ENCODE measurements at regions not wholly inside any gene's neighbourhood (a gene's known extent, or its start where the extent isn't known, plus 50 kb on each side); places are given as distances from the start of the nearest gene placed in this dataset.

DNA sequence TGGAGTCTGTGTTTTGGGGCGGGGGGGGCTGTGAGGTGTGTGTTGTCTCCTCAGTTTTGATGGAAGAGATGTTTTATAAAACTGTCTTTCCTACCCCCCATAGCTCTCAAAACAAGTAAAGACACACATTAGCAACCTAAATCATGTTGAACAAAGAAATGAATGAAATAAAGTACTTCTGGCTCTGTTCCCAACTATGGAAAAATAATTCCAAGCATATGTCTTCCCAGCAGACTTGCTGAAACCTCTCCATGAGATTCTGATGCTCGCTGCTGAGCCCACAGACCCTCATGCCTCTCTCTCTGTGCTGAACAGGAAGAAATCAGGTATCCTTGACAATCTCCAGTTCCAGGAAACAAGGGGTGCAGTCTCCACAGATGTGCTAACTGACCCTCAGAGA, 226.7 kb upstream of the KLHL29 start:
- in situ Hi-C loops (cut with HindIII; ENCODE audit: extremely low pct_ligation_motif_present, low pct_unique_long_range_greater_than_20kb), result no loop called here
- CTCF ChIA-PET (ENCODE audit: low intra/inter-chr PET ratio, low total read pairs), result no interaction called here
- H3K79me2 ChIP-seq (ENCODE audit: insufficient read depth, low read length), result no peaks in the 10 kb centered on the region

DNA sequence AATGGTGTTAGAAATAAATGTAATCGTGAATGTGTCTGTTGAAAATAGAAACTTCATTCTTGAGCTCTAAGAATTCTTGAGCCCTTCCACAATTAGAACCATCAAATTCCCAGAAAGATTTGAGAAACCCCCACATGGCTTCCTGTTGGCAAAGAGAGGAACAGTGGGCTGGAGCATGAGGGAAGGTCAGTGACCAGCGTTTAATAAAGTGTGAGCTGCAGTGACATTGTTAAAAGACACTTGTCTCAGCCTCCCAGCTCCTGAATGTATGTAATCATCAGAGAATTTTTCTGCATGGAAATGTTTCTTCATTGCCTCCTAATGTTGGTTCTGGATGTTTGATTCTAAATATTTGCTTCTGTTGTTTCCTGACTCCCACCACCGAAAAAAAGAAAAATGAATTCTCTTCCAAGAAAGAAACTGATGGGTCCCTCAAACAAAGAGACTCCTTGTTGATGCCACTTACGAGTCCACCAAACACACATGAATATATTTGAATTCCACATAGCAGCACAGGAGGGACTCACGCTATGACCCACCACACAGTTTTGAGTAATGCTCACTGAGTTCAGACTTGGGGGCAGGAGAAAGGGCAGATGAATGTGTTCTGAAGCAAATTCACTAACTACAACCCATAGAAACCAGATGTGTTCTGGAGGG, 225.1 kb upstream of the KLHL29 start:
- Histone ChIP-seq H3K9me3 (ENCODE audit: low read length) (no peaks in the 10 kb centered on the region), H3K4me1 (ENCODE audit: insufficient read depth, low read length) (no peaks in the 10 kb centered on the region), H3K79me2 (ENCODE audit: insufficient read depth, low read length) (no peaks in the 10 kb centered on the region), H4K20me1 (ENCODE audit: insufficient read depth, low read length) (no peaks in the 10 kb centered on the region), H3K4me2 (ENCODE audit: low read depth, low read length) (no peak overlapping the region), H3K27ac (ENCODE audit: extremely low read length, insufficient read depth, low read length) (no peak overlapping the region), H3K27me3 (ENCODE audit: control insufficient read depth in 1 of 2, insufficient read depth in 2 of 2, low read length in 2 of 2) (no peaks in the 10 kb centered on the region), H3K4me3 (replicated peaks in 1 of 3; ENCODE audit: insufficient read depth in 1 of 3, low read depth in 2 of 3, low read length in 3 of 3) (no peak overlapping the region), H3K36me3 (replicated peaks in 1 of 2; ENCODE audit: control insufficient read depth in 1 of 2, insufficient read depth in 2 of 2, low read length in 2 of 2) (no peaks in the 10 kb centered on the region), H2AFZ (ENCODE audit: low read length) (no peak overlapping the region), H3K9ac (ENCODE audit: insufficient read depth, low read depth, low read length) (no peak overlapping the region)
- no peak for FAIRE-seq
- ChIA-PET POLR2A (no interaction called here), CTCF (ENCODE audit: low intra/inter-chr PET ratio, low total read pairs) (no interaction called here)
- ATAC-seq, result no peak
- TF ChIP-seq ZMYM4 (CRISPR knock-in tag; IDR thresholded peaks at IDR 0.05) (no peak), FOSL1 (CRISPR knock-in tag; IDR thresholded peaks at IDR 0.05; ENCODE audit: borderline replicate concordance) (no peak), ARNT (IDR thresholded peaks at IDR 0.05) (no peak)
- BruUV-seq (replicated peaks), result no TSS peak
- in situ Hi-C loops (cut with HindIII; ENCODE audit: extremely low pct_ligation_motif_present, low pct_unique_long_range_greater_than_20kb) (no loop called here), intact Hi-C loops (cut with micrococcal nuclease; ENCODE audit: unreplicated experiment) (no loop called here)
- no peak for DNase-seq (ENCODE audit: low spot score)
- WGBS (ENCODE audit: low lambda C conversion rate), result 9% methylated on average over 5 of the region's 5 CpGs

More for the DNA sequence above, 226.7 kb upstream of the KLHL29 start:
- FAIRE-seq, result no peak
- H3K4me2 ChIP-seq (ENCODE audit: low read depth, low read length), result no peak overlapping the region
- intact Hi-C loops (cut with micrococcal nuclease; ENCODE audit: unreplicated experiment), result no loop called here
- no peak overlapping the region for H3K4me3 ChIP-seq (replicated peaks in 1 of 3; ENCODE audit: insufficient read depth in 1 of 3, low read depth in 2 of 3, low read length in 3 of 3)
- H2AFZ ChIP-seq (ENCODE audit: low read length), result no peak overlapping the region
- TF ChIP-seq GATAD1 (CRISPR knock-in tag; IDR thresholded peaks at IDR 0.05) (no peak), PLRG1 (conservative IDR thresholded peaks at IDR 0.05) (no peak), ZNF788 (CRISPR knock-in tag; IDR thresholded peaks at IDR 0.05; ENCODE audit: borderline replicate concordance) (no peak), MTERF4 (CRISPR knock-in tag; IDR thresholded peaks at IDR 0.05) (no peak), YEATS4 (CRISPR knock-in tag; IDR thresholded peaks at IDR 0.05; ENCODE audit: borderline replicate concordance) (no peak), FOXA1 (IDR thresholded peaks at IDR 0.05) (no peak), FOXA1 (CRISPR knock-in tag; IDR thresholded peaks at IDR 0.05) (no peak)
- 3% methylated on average over 2 of the region's 2 CpGs for WGBS (ENCODE audit: low lambda C conversion rate)
- H3K9ac ChIP-seq (ENCODE audit: insufficient read depth, low read depth, low read length), result no peak overlapping the region
- no peak overlapping the region for H3K27ac ChIP-seq (ENCODE audit: extremely low read length, insufficient read depth, low read length)
- BruUV-seq (replicated peaks), result no TSS peak
- no peaks in the 10 kb centered on the region for H3K4me1 ChIP-seq (ENCODE audit: insufficient read depth, low read length)
- no peak for DNase-seq (ENCODE audit: low spot score)
- no peaks in the 10 kb centered on the region for H3K9me3 ChIP-seq (ENCODE audit: low read length)
- no peak for ATAC-seq
- H4K20me1 ChIP-seq (ENCODE audit: insufficient read depth, low read length), result no peaks in the 10 kb centered on the region
- POLR2A ChIA-PET, result no interaction called here
- no peaks in the 10 kb centered on the region for H3K36me3 ChIP-seq (replicated peaks in 1 of 2; ENCODE audit: control insufficient read depth in 1 of 2, insufficient read depth in 2 of 2, low read length in 2 of 2)
- no peaks in the 10 kb centered on the region for H3K27me3 ChIP-seq (ENCODE audit: control insufficient read depth in 1 of 2, insufficient read depth in 2 of 2, low read length in 2 of 2)

Data from HepG2 (cell line).